ENCODE measurements at regions not wholly inside any gene's neighbourhood (a gene's known extent, or its start where the extent isn't known, plus 50 kb on each side); places are given as distances from the start of the nearest gene placed in this dataset.

GRCh38 chr3:66567077-66567476 lies 66.3 kb upstream of the LRIG1 start:
- H3K4me3 Mint-ChIP-seq: no peak overlapping the region
- H3K27me3 ChIP-seq (ENCODE audit: insufficient read depth, low read length, poor library complexity, severe bottlenecking): no peaks in the 10 kb centered on the region
- POLR2A ChIA-PET: no interaction called here
- no peaks in the 10 kb centered on the region for H3K36me3 Mint-ChIP-seq
- no peaks in the 10 kb centered on the region for H3K4me1 Mint-ChIP-seq
- H3K27ac ChIP-seq (ENCODE audit: low read depth, low read length): no peak overlapping the region
- no peak overlapping the region for H3K4me3 ChIP-seq (ENCODE audit: low read length)
- CTCF ChIA-PET: interaction anchor here (1.3 kb wide), 1 partner anchor 9 kb away, joined by 3 read pairs; no protein-coding TSS in a partner anchor
- H3K36me3 ChIP-seq (ENCODE audit: insufficient read depth, low read length): no peaks in the 10 kb centered on the region
- no peak overlapping the region for H3K27ac Mint-ChIP-seq
- no peak for DNase-seq
- peaks cover 2 to 5% of the 10 kb centered on the region in 2 donors for H3K27me3 Mint-ChIP-seq
- no peaks in the 10 kb centered on the region for H3K9me3 ChIP-seq (ENCODE audit: low read length)
- H3K4me1 ChIP-seq (ENCODE audit: insufficient read depth, low read length): no peaks in the 10 kb centered on the region
- peaks cover 0 to 5% (median 0%) of the 10 kb centered on the region in 5 donors for H3K9me3 Mint-ChIP-seq

DNA sequence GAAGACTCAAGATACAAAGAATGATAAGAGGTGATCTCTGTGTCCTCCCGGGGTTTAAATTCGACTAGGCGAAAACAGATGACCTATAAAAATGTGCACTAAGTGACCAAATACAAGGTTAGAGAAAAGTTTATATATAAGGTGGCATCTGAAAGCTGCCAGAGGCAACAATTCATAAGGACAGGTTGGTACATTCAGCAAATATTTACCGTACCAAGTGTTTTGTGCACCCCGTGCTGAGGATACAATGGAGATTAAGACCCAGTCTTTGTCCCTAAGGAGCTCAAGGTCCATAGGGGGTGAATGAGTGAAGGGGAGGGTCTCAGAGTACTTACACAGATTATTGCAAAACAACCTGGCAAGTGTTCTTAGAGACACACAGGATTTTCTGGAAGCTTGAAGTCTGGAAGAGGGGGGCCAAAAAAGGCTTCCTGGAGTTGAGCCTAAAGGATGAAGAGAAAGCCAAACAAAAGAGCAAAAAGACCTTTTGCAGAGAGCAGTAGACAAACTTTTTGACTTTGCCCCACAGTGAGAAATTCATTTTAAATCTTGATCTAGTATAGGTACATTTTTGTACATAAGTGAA lies 71.4 kb upstream of the LRIG1 start:
- Histone ChIP-seq H3K4me1 (ENCODE audit: insufficient read depth, low read length) (no peaks in the 10 kb centered on the region), H3K27me3 (ENCODE audit: insufficient read depth, low read length, poor library complexity, severe bottlenecking) (no peaks in the 10 kb centered on the region), H3K36me3 (ENCODE audit: insufficient read depth, low read length) (no peaks in the 10 kb centered on the region), H3K9me3 (ENCODE audit: low read length) (no peaks in the 10 kb centered on the region), H3K4me3 (ENCODE audit: low read length) (no peak overlapping the region), H3K27ac (ENCODE audit: low read depth, low read length) (no peak overlapping the region)
- H3K4me1 Mint-ChIP-seq: peaks cover 0 to 4% (median 0%) of the 10 kb centered on the region in 3 donors
- H3K27ac Mint-ChIP-seq: no peak overlapping the region
- peaks cover 3 to 9% of the 10 kb centered on the region in 2 donors for H3K27me3 Mint-ChIP-seq
- H3K9me3 Mint-ChIP-seq: peaks cover 0 to 5% (median 0%) of the 10 kb centered on the region in 5 donors
- ChIA-PET CTCF (no interaction called here), POLR2A (no interaction called here)
- no peaks in the 10 kb centered on the region for H3K36me3 Mint-ChIP-seq
- no peak for DNase-seq
- no peak overlapping the region for H3K4me3 Mint-ChIP-seq

- Mint-ChIP-seq H3K4me3 (no peak overlapping the region), H3K4me1 (peaks cover 0 to 4% (median 0%) of the 10 kb centered on the region in 3 donors), H3K27me3 (peaks cover 3 to 13% of the 10 kb centered on the region in 2 donors), H3K36me3 (no peaks in the 10 kb centered on the region), H3K27ac (peak overlapping the region in 1 of 8 donors; percentile 16), H3K9me3 (peaks cover 0 to 5% (median 0%) of the 10 kb centered on the region in 5 donors)
- Histone ChIP-seq H3K9me3 (ENCODE audit: low read length) (no peaks in the 10 kb centered on the region), H3K36me3 (ENCODE audit: insufficient read depth, low read length) (no peaks in the 10 kb centered on the region), H3K27ac (ENCODE audit: low read depth, low read length) (no peak overlapping the region), H3K27me3 (ENCODE audit: insufficient read depth, low read length, poor library complexity, severe bottlenecking) (no peaks in the 10 kb centered on the region), H3K4me3 (ENCODE audit: low read length) (no peak overlapping the region), H3K4me1 (ENCODE audit: insufficient read depth, low read length) (no peaks in the 10 kb centered on the region)
- ChIA-PET CTCF (no interaction called here), POLR2A (no interaction called here)
- DNase-seq: no peak
These were observed 72.3 kb upstream of the LRIG1 start for GRCh38 chr3:66572938-66573710.

- ChIA-PET CTCF (interaction anchor here (1.7 kb wide), 1 partner anchor 9 kb away, joined by 3 read pairs; no protein-coding TSS in a partner anchor), POLR2A (no interaction called here)
- H3K27ac ChIP-seq (ENCODE audit: low read depth, low read length): no peak overlapping the region
- peaks cover 0 to 7% (median 5%) of the 10 kb centered on the region in 5 donors for H3K9me3 Mint-ChIP-seq
- no peaks in the 10 kb centered on the region for H3K36me3 ChIP-seq (ENCODE audit: insufficient read depth, low read length)
- H3K36me3 Mint-ChIP-seq: no peaks in the 10 kb centered on the region
- H3K4me3 Mint-ChIP-seq: no peak overlapping the region
- no peak overlapping the region for H3K4me3 ChIP-seq (ENCODE audit: low read length)
- no peak for DNase-seq
- H3K4me1 ChIP-seq (ENCODE audit: insufficient read depth, low read length): no peaks in the 10 kb centered on the region
- peaks cover 0 to 4% (median 0%) of the 10 kb centered on the region in 3 donors for H3K4me1 Mint-ChIP-seq
- H3K27me3 Mint-ChIP-seq: peaks cover 10 to 23% of the 10 kb centered on the region in 2 donors
- H3K27ac Mint-ChIP-seq: no peak overlapping the region
- H3K9me3 ChIP-seq (ENCODE audit: low read length): no peaks in the 10 kb centered on the region
- H3K27me3 ChIP-seq (ENCODE audit: insufficient read depth, low read length, poor library complexity, severe bottlenecking): no peaks in the 10 kb centered on the region
These were observed 73.3 kb upstream of the LRIG1 start for GRCh38 chr3:66574091-66574490.

- Mint-ChIP-seq H3K27me3 (peaks cover 26 to 49% of the 10 kb centered on the region in 2 donors), H3K27ac (no peak overlapping the region), H3K4me1 (peaks cover 9 to 15% (median 10%) of the 10 kb centered on the region in 3 donors), H3K36me3 (no peaks in the 10 kb centered on the region), H3K4me3 (no peak overlapping the region), H3K9me3 (peaks cover 0 to 10% (median 7%) of the 10 kb centered on the region in 5 donors)
- H3K27me3 ChIP-seq (ENCODE audit: insufficient read depth, low read length, poor library complexity, severe bottlenecking): peaks cover 7% of the 10 kb centered on the region
- no peak overlapping the region for H3K27ac ChIP-seq (ENCODE audit: low read depth, low read length)
- DNase-seq: no peak
- no peaks in the 10 kb centered on the region for H3K36me3 ChIP-seq (ENCODE audit: insufficient read depth, low read length)
- CTCF ChIA-PET: interaction anchor here (1.5 kb wide), 1 partner anchor 34 kb away, joined by 3 read pairs; no protein-coding TSS in a partner anchor
- H3K9me3 ChIP-seq (ENCODE audit: low read length): no peaks in the 10 kb centered on the region
- H3K4me1 ChIP-seq (ENCODE audit: insufficient read depth, low read length): peaks cover 7% of the 10 kb centered on the region
- POLR2A ChIA-PET: no interaction called here
- no peak overlapping the region for H3K4me3 ChIP-seq (ENCODE audit: low read length)
These were observed 76.8 kb upstream of the LRIG1 start for GRCh38 chr3:66577426-66578203.

GRCh38 chr3:66581256-66581655 lies 80.4 kb upstream of the LRIG1 start:
- CTCF ChIA-PET: no interaction called here
- no peaks in the 10 kb centered on the region for H3K36me3 Mint-ChIP-seq
- no peak overlapping the region for H3K27ac ChIP-seq (ENCODE audit: low read depth, low read length)
- peaks cover 21% of the 10 kb centered on the region for H3K27me3 ChIP-seq (ENCODE audit: insufficient read depth, low read length, poor library complexity, severe bottlenecking)
- POLR2A ChIA-PET: interaction anchor here (0.7 kb wide), 1 partner anchor 84 kb away, joined by 6 read pairs; no protein-coding TSS in a partner anchor
- H3K36me3 ChIP-seq (ENCODE audit: insufficient read depth, low read length): no peaks in the 10 kb centered on the region
- H3K4me1 Mint-ChIP-seq: peaks cover 25 to 30% (median 30%) of the 10 kb centered on the region in 3 donors
- no peaks in the 10 kb centered on the region for H3K9me3 ChIP-seq (ENCODE audit: low read length)
- no peak overlapping the region for H3K4me3 ChIP-seq (ENCODE audit: low read length)
- H3K27me3 Mint-ChIP-seq: peaks cover 34 to 71% of the 10 kb centered on the region in 2 donors
- no peak overlapping the region for H3K4me3 Mint-ChIP-seq
- peaks cover 0 to 10% (median 7%) of the 10 kb centered on the region in 5 donors for H3K9me3 Mint-ChIP-seq
- DNase-seq: no peak
- no peak overlapping the region for H3K27ac Mint-ChIP-seq
- H3K4me1 ChIP-seq (ENCODE audit: insufficient read depth, low read length): peaks cover 20% of the 10 kb centered on the region

DNA sequence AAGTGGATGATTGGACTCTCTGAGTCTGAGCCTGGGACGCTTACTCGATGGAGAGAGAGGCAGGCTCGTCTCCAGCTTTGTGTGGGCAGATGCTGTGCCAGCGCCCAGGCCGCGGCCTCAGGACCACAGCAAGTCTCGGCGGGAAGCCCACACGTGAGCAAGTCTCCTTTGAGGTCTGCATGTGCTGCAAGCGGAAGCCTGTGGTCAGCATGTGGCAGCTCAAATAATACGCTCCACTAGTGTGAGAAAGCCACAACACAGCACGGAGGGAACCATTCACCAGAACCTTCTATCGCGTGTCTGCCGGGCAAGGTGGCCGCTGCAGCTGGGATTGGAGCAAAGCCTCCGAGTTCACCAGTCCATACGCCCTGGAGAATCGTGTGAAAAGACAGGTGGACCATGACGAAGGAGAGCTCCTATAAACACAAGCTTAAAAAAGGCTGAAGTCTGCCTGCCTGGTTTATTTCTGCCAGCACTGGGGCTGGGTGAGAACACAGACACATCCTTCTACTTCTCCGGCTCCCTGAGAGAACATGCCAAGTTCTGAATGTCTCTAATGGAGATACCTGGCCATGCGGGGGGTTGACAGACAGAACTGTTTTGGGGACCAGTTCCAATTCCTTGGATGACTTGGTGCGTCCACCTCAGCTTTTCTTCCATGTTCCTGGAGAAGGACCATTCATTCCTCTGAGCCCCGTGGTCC lies 82.0 kb upstream of the LRIG1 start:
- H3K36me3 Mint-ChIP-seq: no peaks in the 10 kb centered on the region
- CTCF ChIA-PET: interaction anchor here (1.0 kb wide), 1 partner anchor 8 kb away, joined by 3 read pairs; no protein-coding TSS in a partner anchor

More for the DNA sequence above, 82.0 kb upstream of the LRIG1 start:
- peak overlapping the region in 6 of 8 donors; percentile 6 to 88 (median 49) for H3K27ac Mint-ChIP-seq
- H3K27me3 ChIP-seq (ENCODE audit: insufficient read depth, low read length, poor library complexity, severe bottlenecking): peaks cover 30% of the 10 kb centered on the region
- peaks cover 25 to 30% (median 30%) of the 10 kb centered on the region in 3 donors for H3K4me1 Mint-ChIP-seq
- H3K4me1 ChIP-seq (ENCODE audit: insufficient read depth, low read length): peaks cover 20% of the 10 kb centered on the region
- peak overlapping the region in 6 of 7 donors; percentile 15 to 81 (median 54) for H3K4me3 Mint-ChIP-seq
- DNase-seq: peak; percentile 35 to 85 (median 54)
- POLR2A ChIA-PET: interaction anchor here (0.6 to 0.9 kb wide), 2 partner anchors 127 to 238 kb away, joined by 3 read pairs; no protein-coding TSS in a partner anchor
- H3K27ac ChIP-seq (ENCODE audit: low read depth, low read length): no peak overlapping the region
- H3K4me3 ChIP-seq (ENCODE audit: low read length): no peak overlapping the region
- H3K9me3 Mint-ChIP-seq: peaks cover 0 to 10% (median 7%) of the 10 kb centered on the region in 5 donors
- H3K27me3 Mint-ChIP-seq: peaks cover 44 to 83% of the 10 kb centered on the region in 2 donors
- no peaks in the 10 kb centered on the region for H3K36me3 ChIP-seq (ENCODE audit: insufficient read depth, low read length)
- no peaks in the 10 kb centered on the region for H3K9me3 ChIP-seq (ENCODE audit: low read length)

Measured in CD8-positive, alpha-beta memory T cell (primary cell).